Activated CD8-positive, alpha-beta memory T cell treated with anti-CD3 and anti-CD28 coated beads, Interleukin-2, amount 10 ng/mL, durations not matched to agents 7 days and 5 days (primary cell): ENCODE measurements at regions not wholly inside any gene's neighbourhood (a gene's known extent, or its start where the extent isn't known, plus 50 kb on each side); places are given as distances from the start of the nearest gene placed in this dataset.

Source experiments
- ATAC-seq: fragments of 150-1000 bp; cut with Tn5 transposase; one replicate; pipeline ENCODE4 v1.10.0; 2021; ENCODE audit warnings: moderate library complexity
- CTCF ChIA-PET: fragments of 350-600 bp; sonication (Branson Sonifier 250); formaldehyde crosslinking; loops from one replicate; lab custom pipeline; 2021; ENCODE audit warnings: antibody characterized with exemption; lab: Charles Lee
- DNase-seq: peaks from one replicate; pipeline ENCODE4 v3.0.0-alpha.2; 2020
- H3K27ac Mint-ChIP-seq: one replicate; pipeline ENCODE4 v1.8.0; 2021; ENCODE audit warnings: mild to moderate bottlenecking, mixed read lengths
- H3K27me3 Mint-ChIP-seq: one replicate; pipeline ENCODE4 v1.8.0; 2021; ENCODE audit warnings: mixed read lengths
- H3K36me3 Mint-ChIP-seq: one replicate; pipeline ENCODE4 v1.8.0; 2021; ENCODE audit warnings: mild to moderate bottlenecking, mixed read lengths
- H3K4me1 Mint-ChIP-seq: one replicate; pipeline ENCODE4 v1.8.0; 2021; ENCODE audit warnings: mixed read lengths
- H3K4me3 Mint-ChIP-seq: one replicate; pipeline ENCODE4 v1.8.0; 2021; ENCODE audit warnings: mild to moderate bottlenecking, moderate library complexity, mixed read lengths
- H3K9me3 Mint-ChIP-seq: one replicate; pipeline ENCODE4 v1.8.0; 2022; ENCODE audit warnings: low read depth, mixed read lengths

- H3K27me3 Mint-ChIP-seq, result no peaks in the 10 kb centered on the region
- no peaks in the 10 kb centered on the region for H3K36me3 Mint-ChIP-seq
- H3K27ac Mint-ChIP-seq, result no peak overlapping the region
- no peaks in the 10 kb centered on the region for H3K9me3 Mint-ChIP-seq
- DNase-seq, result no peak
- H3K4me1 Mint-ChIP-seq, result no peaks in the 10 kb centered on the region
- H3K4me3 Mint-ChIP-seq, result no peak overlapping the region
- CTCF ChIA-PET, result no interaction called here
- no peak for ATAC-seq
Measured at GRCh38 chr6:101042966-101043365, 161.8 kb upstream of the ASCC3 start.

- CTCF ChIA-PET, result no interaction called here
- no peak for ATAC-seq
- no peak overlapping the region for H3K27ac Mint-ChIP-seq
- H3K27me3 Mint-ChIP-seq, result no peaks in the 10 kb centered on the region
- H3K9me3 Mint-ChIP-seq, result peaks cover 3% of the 10 kb centered on the region
- no peaks in the 10 kb centered on the region for H3K4me1 Mint-ChIP-seq
- no peak overlapping the region for H3K4me3 Mint-ChIP-seq
- no peaks in the 10 kb centered on the region for H3K36me3 Mint-ChIP-seq
- DNase-seq, result no peak
Measured at GRCh38 chr6:101058296-101058695, 177.2 kb upstream of the ASCC3 start.

- ATAC-seq (no peak), DNase-seq (no peak)
- no peak overlapping the region for H3K4me3 Mint-ChIP-seq
- peaks cover 4% of the 10 kb centered on the region for H3K9me3 Mint-ChIP-seq
- no peak overlapping the region for H3K27ac Mint-ChIP-seq
- H3K27me3 Mint-ChIP-seq, result no peaks in the 10 kb centered on the region
- H3K4me1 Mint-ChIP-seq, result no peaks in the 10 kb centered on the region
- H3K36me3 Mint-ChIP-seq, result no peaks in the 10 kb centered on the region
- CTCF ChIA-PET, result no interaction called here
Measured at GRCh38 chr6:101066481-101066880, 185.4 kb upstream of the ASCC3 start.

DNA sequence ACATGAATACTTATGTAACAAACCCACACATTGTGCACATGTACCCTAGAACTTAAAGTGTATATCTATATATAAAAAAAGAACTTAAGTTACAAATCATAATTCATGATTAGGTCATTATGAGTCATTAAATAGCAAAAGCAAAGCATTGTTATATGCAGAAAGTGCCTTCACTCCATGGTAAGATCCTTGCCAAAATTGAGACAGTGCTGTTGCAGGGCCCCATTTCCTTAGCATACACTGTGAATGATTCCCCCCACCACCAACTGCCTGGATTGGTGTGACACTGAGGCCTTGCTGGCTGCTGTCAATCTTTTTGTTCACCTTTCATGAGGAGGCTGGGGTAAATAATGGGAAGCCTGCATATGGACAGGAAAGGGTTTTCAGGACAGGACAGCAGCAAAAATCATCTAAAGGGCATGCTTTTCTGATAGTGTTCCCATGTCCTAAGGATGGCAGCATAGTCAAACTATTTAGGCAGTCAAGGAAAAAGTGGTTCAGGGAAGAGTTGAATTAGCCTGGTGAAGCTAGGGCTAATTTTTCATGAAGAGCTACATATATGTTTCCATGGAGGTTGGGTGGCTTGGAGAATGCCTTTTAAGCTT, 188.2 kb upstream of the ASCC3 start:
- no peaks in the 10 kb centered on the region for H3K4me1 Mint-ChIP-seq
- H3K27me3 Mint-ChIP-seq, result no peaks in the 10 kb centered on the region
- peaks cover 4% of the 10 kb centered on the region for H3K9me3 Mint-ChIP-seq
- no peak for ATAC-seq
- H3K27ac Mint-ChIP-seq, result no peak overlapping the region
- CTCF ChIA-PET, result no interaction called here
- H3K36me3 Mint-ChIP-seq, result no peaks in the 10 kb centered on the region
- H3K4me3 Mint-ChIP-seq, result no peak overlapping the region
- no peak for DNase-seq

GRCh38 chr6:101070044-101070608, 189.0 kb upstream of the ASCC3 start:
- CTCF ChIA-PET, result no interaction called here
- Mint-ChIP-seq H3K27me3 (no peaks in the 10 kb centered on the region), H3K27ac (no peak overlapping the region), H3K4me1 (no peaks in the 10 kb centered on the region), H3K36me3 (no peaks in the 10 kb centered on the region), H3K4me3 (no peak overlapping the region), H3K9me3 (peaks cover 4% of the 10 kb centered on the region)
- DNase-seq, result no peak
- ATAC-seq, result no peak

- Mint-ChIP-seq H3K27ac (no peak overlapping the region), H3K9me3 (no peaks in the 10 kb centered on the region), H3K27me3 (no peaks in the 10 kb centered on the region), H3K4me3 (no peak overlapping the region), H3K4me1 (no peaks in the 10 kb centered on the region), H3K36me3 (no peaks in the 10 kb centered on the region)
- ATAC-seq, result no peak
- CTCF ChIA-PET, result no interaction called here
- DNase-seq, result no peak
Measured at GRCh38 chr6:101077344-101077743, 196.2 kb upstream of the ASCC3 start.

- H3K4me1 Mint-ChIP-seq, result no peaks in the 10 kb centered on the region
- no peaks in the 10 kb centered on the region for H3K27me3 Mint-ChIP-seq
- H3K4me3 Mint-ChIP-seq, result no peak overlapping the region
- no peaks in the 10 kb centered on the region for H3K36me3 Mint-ChIP-seq
- no peak overlapping the region for H3K27ac Mint-ChIP-seq
- ATAC-seq, result no peak
- CTCF ChIA-PET, result no interaction called here
- no peaks in the 10 kb centered on the region for H3K9me3 Mint-ChIP-seq
- DNase-seq, result no peak
Measured at GRCh38 chr6:101079696-101080270, 198.7 kb upstream of the ASCC3 start.

- CTCF ChIA-PET, result no interaction called here
- Mint-ChIP-seq H3K27me3 (no peaks in the 10 kb centered on the region), H3K4me3 (no peak overlapping the region), H3K36me3 (no peaks in the 10 kb centered on the region), H3K27ac (no peak overlapping the region), H3K9me3 (no peaks in the 10 kb centered on the region), H3K4me1 (no peaks in the 10 kb centered on the region)
- ATAC-seq, result no peak
- no peak for DNase-seq
Measured at GRCh38 chr6:101080597-101080996, 199.5 kb upstream of the ASCC3 start.

- Mint-ChIP-seq H3K9me3 (no peaks in the 10 kb centered on the region), H3K36me3 (no peaks in the 10 kb centered on the region), H3K27me3 (no peaks in the 10 kb centered on the region), H3K4me3 (no peak overlapping the region), H3K4me1 (no peaks in the 10 kb centered on the region), H3K27ac (no peak overlapping the region)
- ATAC-seq (no peak), DNase-seq (no peak)
- CTCF ChIA-PET, result no interaction called here
Measured at GRCh38 chr6:101083533-101084175, 202.5 kb upstream of the ASCC3 start.

- Mint-ChIP-seq H3K4me3 (no peak overlapping the region), H3K4me1 (no peaks in the 10 kb centered on the region), H3K9me3 (no peaks in the 10 kb centered on the region), H3K27me3 (no peaks in the 10 kb centered on the region), H3K27ac (no peak overlapping the region), H3K36me3 (no peaks in the 10 kb centered on the region)
- ATAC-seq, result no peak
- CTCF ChIA-PET, result no interaction called here
- DNase-seq, result no peak
Measured at GRCh38 chr6:101085327-101085726, 204.2 kb upstream of the ASCC3 start.

GRCh38 chr6:101086473-101086872, 205.3 kb upstream of the ASCC3 start:
- CTCF ChIA-PET, result interaction anchor here (1.3 kb wide), 1 partner anchor 17 kb away, joined by 3 read pairs; no protein-coding TSS in a partner anchor
- ATAC-seq (no peak), DNase-seq (no peak)
- Mint-ChIP-seq H3K27ac (no peak overlapping the region), H3K9me3 (peaks cover 8% of the 10 kb centered on the region), H3K4me3 (no peak overlapping the region), H3K27me3 (no peaks in the 10 kb centered on the region), H3K36me3 (no peaks in the 10 kb centered on the region), H3K4me1 (no peaks in the 10 kb centered on the region)

GRCh38 chr6:101088594-101088993, 207.5 kb upstream of the ASCC3 start:
- H3K36me3 Mint-ChIP-seq, result no peaks in the 10 kb centered on the region
- H3K4me3 Mint-ChIP-seq, result no peak overlapping the region
- no peaks in the 10 kb centered on the region for H3K4me1 Mint-ChIP-seq
- CTCF ChIA-PET, result no interaction called here
- no peak overlapping the region for H3K27ac Mint-ChIP-seq
- peaks cover 11% of the 10 kb centered on the region for H3K9me3 Mint-ChIP-seq
- H3K27me3 Mint-ChIP-seq, result no peaks in the 10 kb centered on the region
- DNase-seq (no peak), ATAC-seq (no peak)

DNA sequence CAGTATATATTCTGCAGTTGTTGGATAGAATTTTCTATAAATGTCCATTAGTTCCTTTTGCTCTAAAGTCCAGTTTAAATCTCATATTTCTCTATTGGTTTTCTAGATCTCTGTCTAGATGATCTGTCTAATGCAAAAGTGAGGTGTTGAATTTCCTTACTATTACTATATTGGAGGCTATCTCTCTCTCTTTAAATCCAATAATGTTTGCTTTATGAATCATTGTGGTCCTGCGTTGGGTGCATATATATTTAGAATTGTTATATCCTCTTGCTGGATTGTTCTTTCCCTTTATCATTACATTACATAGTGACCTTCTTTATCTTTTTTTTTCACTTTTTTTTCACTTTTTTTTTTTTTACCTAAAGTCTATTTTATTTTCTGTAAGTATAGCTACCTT, 208.5 kb upstream of the ASCC3 start:
- no peaks in the 10 kb centered on the region for H3K36me3 Mint-ChIP-seq
- CTCF ChIA-PET, result no interaction called here
- H3K27ac Mint-ChIP-seq, result no peak overlapping the region
- H3K4me1 Mint-ChIP-seq, result no peaks in the 10 kb centered on the region
- H3K9me3 Mint-ChIP-seq, result peaks cover 11% of the 10 kb centered on the region
- H3K27me3 Mint-ChIP-seq, result no peaks in the 10 kb centered on the region
- ATAC-seq (no peak), DNase-seq (no peak)
- no peak overlapping the region for H3K4me3 Mint-ChIP-seq

DNA sequence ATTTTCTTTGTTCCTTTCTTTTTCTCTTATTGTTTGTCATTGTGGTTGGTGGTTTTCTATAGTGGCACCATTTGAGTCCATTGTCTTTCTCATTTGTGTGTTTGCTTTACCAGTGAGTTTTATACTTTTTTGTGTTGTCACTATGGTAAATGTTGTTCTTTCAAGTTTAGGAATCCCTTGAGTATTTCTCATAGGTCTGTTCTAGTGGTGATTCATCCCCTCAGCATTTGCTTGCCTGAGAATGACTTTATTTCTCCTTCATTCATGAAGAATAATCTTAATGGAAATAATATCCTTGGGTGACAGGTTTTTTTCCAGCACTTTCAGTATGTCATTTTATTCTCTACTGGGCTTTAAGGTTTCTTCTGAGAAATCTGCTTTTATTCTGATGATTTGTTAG, 209.2 kb upstream of the ASCC3 start:
- Mint-ChIP-seq H3K27me3 (no peaks in the 10 kb centered on the region), H3K27ac (no peak overlapping the region), H3K9me3 (peaks cover 11% of the 10 kb centered on the region), H3K36me3 (no peaks in the 10 kb centered on the region), H3K4me3 (no peak overlapping the region), H3K4me1 (no peaks in the 10 kb centered on the region)
- DNase-seq (no peak), ATAC-seq (no peak)
- CTCF ChIA-PET, result no interaction called here
